ENCODE measurements at regions not wholly inside any gene's neighbourhood (a gene's known extent, or its start where the extent isn't known, plus 50 kb on each side); places are given as distances from the start of the nearest gene placed in this dataset.

GRCh38 chr2:157927155-157927554 lies 51.0 kb upstream of the ACVR1 start:
- H3K4me2 ChIP-seq (ENCODE audit: insufficient read depth, low read length) = no peak overlapping the region
- ATAC-seq (ENCODE audit: insufficient read depth, low read depth) = no peak
- H3K27ac ChIP-seq (ENCODE audit: low read length) = no peak overlapping the region
- H3K79me2 ChIP-seq (ENCODE audit: insufficient read depth, low read length) = no peaks in the 10 kb centered on the region
- no peak overlapping the region for H2AFZ ChIP-seq (ENCODE audit: low read depth, low read length)
- TF ChIP-seq EZH2 (IDR thresholded peaks at IDR 0.05; ENCODE audit: borderline replicate concordance, low read depth, low read length, severe bottlenecking) (no peak), CTCF (IDR thresholded peaks at IDR 0.05; ENCODE audit: borderline replicate concordance, extremely low read depth, low read length, poor library complexity, severe bottlenecking) (no peak)
- DNase-seq = no peak
- no peak overlapping the region for H3K4me3 ChIP-seq (ENCODE audit: low read depth in 1 of 2, low read length in 2 of 2)
- no peaks in the 10 kb centered on the region for H3K27me3 ChIP-seq (ENCODE audit: insufficient read depth, low read length, poor library complexity)
- no peaks in the 10 kb centered on the region for H3K36me3 ChIP-seq (ENCODE audit: insufficient read depth, low read length)
- H3K4me1 ChIP-seq (ENCODE audit: insufficient read depth, low read length) = no peaks in the 10 kb centered on the region
- H3K9ac ChIP-seq (ENCODE audit: low read depth, low read length) = no peak overlapping the region
- H4K20me1 ChIP-seq (ENCODE audit: insufficient read depth, low read length) = no peaks in the 10 kb centered on the region
- no peaks in the 10 kb centered on the region for H3K9me3 ChIP-seq (ENCODE audit: insufficient read depth, low read length, severe bottlenecking)

Data from DND-41 (cell line).